ENCODE measurements at regions not wholly inside any gene's neighbourhood (a gene's known extent, or its start where the extent isn't known, plus 50 kb on each side); places are given as distances from the start of the nearest gene placed in this dataset.

GRCh38 chr10:29021591-29021990 lies 267.3 kb upstream of the LYZL1 start:
- Histone ChIP-seq H3K4me3 (ENCODE audit: insufficient read depth, low read length) (no peak overlapping the region), H3K79me2 (ENCODE audit: insufficient read depth, low read length) (no peaks in the 10 kb centered on the region), H3K9me3 (ENCODE audit: low read depth, low read length) (no peaks in the 10 kb centered on the region), H3K4me1 (ENCODE audit: insufficient read depth, low read length) (peaks cover 3% of the 10 kb centered on the region), H4K20me1 (ENCODE audit: insufficient read depth, low read length) (no peaks in the 10 kb centered on the region), H3K27ac (ENCODE audit: low read depth, low read length) (no peak overlapping the region), H3K4me2 (ENCODE audit: insufficient read depth, low read length) (no peak overlapping the region), H2AFZ (ENCODE audit: low read length) (no peak overlapping the region), H3K36me3 (ENCODE audit: insufficient read depth, low read length) (no peaks in the 10 kb centered on the region), H3K27me3 (ENCODE audit: insufficient read depth, low read length) (peaks cover 26% of the 10 kb centered on the region)
- no peak for DNase-seq (ENCODE audit: insufficient read length, low spot score, missing footprints)
- TF ChIP-seq CTCF (IDR thresholded peaks at IDR 0.05; ENCODE audit: extremely low read depth, low read depth, low read length) = no peak

- Histone ChIP-seq H2AFZ (ENCODE audit: low read length) (no peak overlapping the region), H3K4me1 (ENCODE audit: insufficient read depth, low read length) (peaks cover 3% of the 10 kb centered on the region), H4K20me1 (ENCODE audit: insufficient read depth, low read length) (no peaks in the 10 kb centered on the region), H3K4me3 (ENCODE audit: insufficient read depth, low read length) (no peak overlapping the region), H3K9me3 (ENCODE audit: low read depth, low read length) (no peaks in the 10 kb centered on the region), H3K27me3 (ENCODE audit: insufficient read depth, low read length) (peaks cover 29% of the 10 kb centered on the region), H3K79me2 (ENCODE audit: insufficient read depth, low read length) (no peaks in the 10 kb centered on the region), H3K36me3 (ENCODE audit: insufficient read depth, low read length) (no peaks in the 10 kb centered on the region), H3K4me2 (ENCODE audit: insufficient read depth, low read length) (no peak overlapping the region), H3K27ac (ENCODE audit: low read depth, low read length) (no peak overlapping the region)
- no peak for DNase-seq (ENCODE audit: insufficient read length, low spot score, missing footprints)
- TF ChIP-seq CTCF (IDR thresholded peaks at IDR 0.05; ENCODE audit: extremely low read depth, low read depth, low read length) = no peak
These were observed 266.4 kb upstream of the LYZL1 start for GRCh38 chr10:29022513-29022912.

- Histone ChIP-seq H3K27me3 (ENCODE audit: insufficient read depth, low read length) (peaks cover 30% of the 10 kb centered on the region), H3K36me3 (ENCODE audit: insufficient read depth, low read length) (no peaks in the 10 kb centered on the region), H3K4me2 (ENCODE audit: insufficient read depth, low read length) (no peak overlapping the region), H2AFZ (ENCODE audit: low read length) (no peak overlapping the region), H4K20me1 (ENCODE audit: insufficient read depth, low read length) (no peaks in the 10 kb centered on the region), H3K4me3 (ENCODE audit: insufficient read depth, low read length) (no peak overlapping the region), H3K4me1 (ENCODE audit: insufficient read depth, low read length) (peaks cover 3% of the 10 kb centered on the region), H3K79me2 (ENCODE audit: insufficient read depth, low read length) (no peaks in the 10 kb centered on the region), H3K27ac (ENCODE audit: low read depth, low read length) (no peak overlapping the region), H3K9me3 (ENCODE audit: low read depth, low read length) (no peaks in the 10 kb centered on the region)
- no peak for TF ChIP-seq CTCF (IDR thresholded peaks at IDR 0.05; ENCODE audit: extremely low read depth, low read depth, low read length)
- no peak for DNase-seq (ENCODE audit: insufficient read length, low spot score, missing footprints)
These were observed 265.2 kb upstream of the LYZL1 start for GRCh38 chr10:29023678-29024077.

GRCh38 chr10:29026065-29026797 lies 262.6 kb upstream of the LYZL1 start:
- H3K27ac ChIP-seq (ENCODE audit: low read depth, low read length) = no peak overlapping the region
- H3K4me3 ChIP-seq (ENCODE audit: insufficient read depth, low read length) = no peak overlapping the region
- no peaks in the 10 kb centered on the region for H3K79me2 ChIP-seq (ENCODE audit: insufficient read depth, low read length)
- no peak overlapping the region for H2AFZ ChIP-seq (ENCODE audit: low read length)
- H3K4me1 ChIP-seq (ENCODE audit: insufficient read depth, low read length) = peaks cover 3% of the 10 kb centered on the region
- H3K36me3 ChIP-seq (ENCODE audit: insufficient read depth, low read length) = no peaks in the 10 kb centered on the region
- DNase-seq (ENCODE audit: insufficient read length, low spot score, missing footprints) = no peak
- H3K27me3 ChIP-seq (ENCODE audit: insufficient read depth, low read length) = peaks cover 40% of the 10 kb centered on the region
- H3K4me2 ChIP-seq (ENCODE audit: insufficient read depth, low read length) = no peak overlapping the region
- H3K9me3 ChIP-seq (ENCODE audit: low read depth, low read length) = no peaks in the 10 kb centered on the region
- no peaks in the 10 kb centered on the region for H4K20me1 ChIP-seq (ENCODE audit: insufficient read depth, low read length)
- no peak for TF ChIP-seq CTCF (IDR thresholded peaks at IDR 0.05; ENCODE audit: extremely low read depth, low read depth, low read length)

Measured in osteoblast (primary cell).